ENCODE measurements at regions not wholly inside any gene's neighbourhood (a gene's known extent, or its start where the extent isn't known, plus 50 kb on each side); places are given as distances from the start of the nearest gene placed in this dataset.

GRCh38 chr12:41919526-41920261 is 225.0 kb downstream of the GXYLT1 start:
- TF ChIP-seq CTCF (IDR thresholded peaks at IDR 0.05) (no peak), POLR2A (IDR thresholded peaks at IDR 0.05) (no peak)
